ENCODE measurements at regions not wholly inside any gene's neighbourhood (a gene's known extent, or its start where the extent isn't known, plus 50 kb on each side); places are given as distances from the start of the nearest gene placed in this dataset.

- dilution Hi-C loops (cut with MboI; ENCODE audit: extremely low pct_ligation_motif_present, low sequenced_read_pairs) (no loop called here), intact Hi-C loops (cut with micrococcal nuclease) (no loop called here)
- DNase-seq (ENCODE audit: low read depth, low spot score) (no peak), FAIRE-seq (no peak)
- Histone ChIP-seq H3K4me3 (replicated peaks in 1 of 3; ENCODE audit: insufficient read depth in 1 of 3, low read depth in 1 of 3, low read length in 3 of 3) (no peak overlapping the region), H3K4me2 (ENCODE audit: insufficient read depth, low read length) (no peak overlapping the region), H2AFZ (ENCODE audit: low read depth, low read length) (no peak overlapping the region), H3K27ac (ENCODE audit: insufficient read depth, low read depth, low read length) (no peak overlapping the region), H3K36me3 (ENCODE audit: control insufficient read depth in 2 of 2, extremely low read depth in 1 of 2, insufficient read depth in 2 of 2, low read length in 2 of 2) (no peaks in the 10 kb centered on the region), H3K79me2 (ENCODE audit: control insufficient read depth, insufficient read depth, low read length) (no peaks in the 10 kb centered on the region), H3K4me1 (ENCODE audit: control insufficient read depth, extremely low read depth, insufficient read depth, low read length) (no peaks in the 10 kb centered on the region), H3K9me3 (replicated peaks; ENCODE audit: control insufficient read depth, insufficient read depth, low read length) (no peaks in the 10 kb centered on the region), H3K9ac (replicated peaks; ENCODE audit: extremely low read depth, insufficient read depth, low read length) (no peak overlapping the region), H3K27me3 (ENCODE audit: control insufficient read depth in 2 of 2, insufficient read depth in 2 of 2, low read length in 2 of 2) (peaks cover 7 to 9% of the 10 kb centered on the region in 2 experiments), H3K9me1 (replicated peaks; ENCODE audit: control insufficient read depth, extremely low read depth, insufficient read depth, low read length) (no peaks in the 10 kb centered on the region), H4K20me1 (replicated peaks; ENCODE audit: control insufficient read depth, extremely low read depth, insufficient read depth, low read length) (no peaks in the 10 kb centered on the region)
- TF ChIP-seq MYC (IDR thresholded peaks at IDR 0.05; ENCODE audit: low read depth, low read length) (no peak), POLR2A (IDR thresholded peaks at IDR 0.05; ENCODE audit: low read depth, low read length) (no peak), GATA2 (IDR thresholded peaks at IDR 0.05; ENCODE audit: insufficient read depth, insufficient read length, low read depth, low read length) (no peak), MAX (IDR thresholded peaks at IDR 0.05; ENCODE audit: insufficient read depth, insufficient read length) (no peak)
- POLR2A ChIA-PET, result no interaction called here
- no TSS peak for BruUV-seq (replicated peaks)
- CTCF ChIA-PET, result no interaction called here
Measured at GRCh38 chr15:67897646-67898339, 57.9 kb upstream of the RNU6-1 start.

DNA sequence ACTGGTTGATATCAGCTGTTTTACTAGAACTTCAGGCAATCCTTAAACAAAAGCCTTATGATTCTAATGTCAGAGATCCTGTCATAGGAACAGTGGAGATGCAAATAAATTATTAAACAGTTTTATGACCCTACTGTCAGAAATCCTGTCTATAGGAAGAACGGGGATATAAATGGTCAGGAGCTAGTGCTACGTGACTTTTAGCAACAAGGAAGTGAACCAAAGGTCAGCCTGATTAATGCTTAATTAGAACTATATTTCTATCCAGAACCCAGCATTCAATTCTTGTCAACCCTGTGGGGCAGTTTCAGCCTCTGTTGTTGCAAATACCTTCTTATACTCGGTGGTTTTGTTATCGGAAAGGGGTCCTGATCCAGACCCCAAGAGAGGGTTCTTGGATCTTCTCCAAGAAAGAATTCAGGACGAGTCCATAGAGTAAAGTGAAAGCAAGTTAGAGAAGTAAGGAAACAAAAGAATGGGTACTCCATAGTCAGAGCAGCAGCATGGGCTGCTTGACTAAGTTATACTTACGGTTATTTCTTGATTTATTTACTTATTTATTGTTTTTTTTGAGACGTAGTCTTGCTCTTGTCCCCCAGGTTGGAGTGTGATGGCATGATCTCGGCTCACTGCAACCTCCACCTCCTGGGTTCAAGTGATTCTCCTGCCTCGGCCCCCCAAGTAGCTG is 59.9 kb upstream of the RNU6-1 start:
- BruUV-seq (replicated peaks), result no TSS peak
- intact Hi-C loops (cut with micrococcal nuclease), result no loop called here
- H3K36me3 ChIP-seq (ENCODE audit: control insufficient read depth in 2 of 2, extremely low read depth in 1 of 2, insufficient read depth in 2 of 2, low read length in 2 of 2), result no peaks in the 10 kb centered on the region
- peaks cover 7% of the 10 kb centered on the region in 2 experiments for H3K27me3 ChIP-seq (ENCODE audit: control insufficient read depth in 2 of 2, insufficient read depth in 2 of 2, low read length in 2 of 2)
- H3K9me3 ChIP-seq (replicated peaks; ENCODE audit: control insufficient read depth, insufficient read depth, low read length), result no peaks in the 10 kb centered on the region
- no peaks in the 10 kb centered on the region for H3K9me1 ChIP-seq (replicated peaks; ENCODE audit: control insufficient read depth, extremely low read depth, insufficient read depth, low read length)
- DNase-seq (ENCODE audit: low read depth, low spot score), result no peak
- dilution Hi-C loops (cut with MboI; ENCODE audit: extremely low pct_ligation_motif_present, low sequenced_read_pairs), result no loop called here
- no peak overlapping the region for H2AFZ ChIP-seq (ENCODE audit: low read depth, low read length)
- H3K4me3 ChIP-seq (replicated peaks in 1 of 3; ENCODE audit: insufficient read depth in 1 of 3, low read depth in 1 of 3, low read length in 3 of 3), result no peak overlapping the region
- TF ChIP-seq GATA2 (IDR thresholded peaks at IDR 0.05; ENCODE audit: insufficient read depth, insufficient read length, low read depth, low read length), result no peak
- H3K27ac ChIP-seq (ENCODE audit: insufficient read depth, low read depth, low read length), result no peak overlapping the region
- no peaks in the 10 kb centered on the region for H3K79me2 ChIP-seq (ENCODE audit: control insufficient read depth, insufficient read depth, low read length)
- no peaks in the 10 kb centered on the region for H3K4me1 ChIP-seq (ENCODE audit: control insufficient read depth, extremely low read depth, insufficient read depth, low read length)
- ChIA-PET CTCF (no interaction called here), POLR2A (no interaction called here)
- H3K9ac ChIP-seq (replicated peaks; ENCODE audit: extremely low read depth, insufficient read depth, low read length), result no peak overlapping the region
- H4K20me1 ChIP-seq (replicated peaks; ENCODE audit: control insufficient read depth, extremely low read depth, insufficient read depth, low read length), result no peaks in the 10 kb centered on the region
- H3K4me2 ChIP-seq (ENCODE audit: insufficient read depth, low read length), result no peak overlapping the region
- no peak for FAIRE-seq
